Activated naive CD4-positive, alpha-beta T cell treated with anti-CD3 and anti-CD28 coated beads, Interleukin-2, amount 50 U/mL, for 16 hours (primary cell): ENCODE measurements at regions not wholly inside any gene's neighbourhood (a gene's known extent, or its start where the extent isn't known, plus 50 kb on each side); places are given as distances from the start of the nearest gene placed in this dataset.
"Not testable (repeated sequence)": the region's sequence is repeated elsewhere in the genome, so short reads cannot be mapped to it uniquely, and the experiment has no call there.

Experiments used
- DNase-seq: peaks from one replicate; pipeline ENCODE4 v3.0.0-alpha.2; 2020

DNA sequence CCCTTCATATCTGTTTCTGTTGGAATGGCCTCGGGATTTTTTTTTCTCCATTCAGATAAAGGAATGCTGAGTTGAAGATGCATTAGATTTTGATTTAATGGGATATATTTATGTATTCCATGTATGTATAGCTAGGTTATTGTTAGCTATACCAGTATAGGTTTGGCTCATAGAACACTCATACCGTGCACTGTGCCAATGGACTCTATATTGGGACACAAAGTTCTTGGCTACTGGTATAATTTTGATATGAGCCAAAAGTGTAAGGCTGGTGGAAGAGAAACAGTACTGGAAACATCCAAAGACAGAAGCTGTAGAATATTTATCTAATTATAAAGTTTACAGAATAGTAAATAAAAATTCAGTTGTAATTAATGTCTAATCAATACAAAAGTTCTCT, 1912.1 kb downstream of the STIM2 start:
- no peak for DNase-seq

DNA sequence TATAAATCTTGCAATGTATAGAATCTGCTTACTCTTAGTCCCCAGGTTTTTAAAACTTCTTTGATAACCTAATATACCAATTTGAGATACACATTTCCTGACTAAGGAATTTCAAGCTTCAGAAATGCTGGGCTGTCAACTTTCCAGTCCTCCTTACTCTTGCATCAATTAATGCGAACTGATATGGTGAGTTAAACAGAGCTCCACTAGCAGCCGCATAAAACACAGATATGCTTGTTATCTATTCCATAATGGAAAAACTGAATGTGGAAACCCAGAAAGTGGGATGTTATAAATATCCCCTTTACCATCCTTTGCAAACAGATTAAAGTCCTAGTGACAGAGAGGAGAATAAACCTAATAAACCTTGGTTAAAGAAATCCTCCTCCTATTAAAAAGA, 1913.7 kb downstream of the STIM2 start:
- DNase-seq, result no peak

DNA sequence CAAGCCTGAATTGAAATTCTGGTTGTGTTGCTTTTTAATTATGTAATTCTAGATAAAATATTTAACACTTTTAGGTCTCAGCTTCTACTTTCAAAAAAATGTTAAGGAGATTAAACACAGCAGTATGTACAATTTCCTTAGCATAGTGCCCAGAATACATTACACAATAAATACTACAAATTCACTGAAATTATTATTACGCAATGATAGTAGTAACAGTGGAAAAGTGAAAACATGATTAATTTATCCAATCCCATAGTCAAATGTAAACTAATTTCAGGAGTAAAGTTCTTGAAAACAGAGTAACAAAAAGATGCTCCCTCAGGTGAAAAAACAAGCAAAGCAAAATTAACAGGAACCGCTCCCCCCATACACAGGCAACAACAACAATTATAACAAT, 1915.4 kb downstream of the STIM2 start:
- DNase-seq, result no peak

DNA sequence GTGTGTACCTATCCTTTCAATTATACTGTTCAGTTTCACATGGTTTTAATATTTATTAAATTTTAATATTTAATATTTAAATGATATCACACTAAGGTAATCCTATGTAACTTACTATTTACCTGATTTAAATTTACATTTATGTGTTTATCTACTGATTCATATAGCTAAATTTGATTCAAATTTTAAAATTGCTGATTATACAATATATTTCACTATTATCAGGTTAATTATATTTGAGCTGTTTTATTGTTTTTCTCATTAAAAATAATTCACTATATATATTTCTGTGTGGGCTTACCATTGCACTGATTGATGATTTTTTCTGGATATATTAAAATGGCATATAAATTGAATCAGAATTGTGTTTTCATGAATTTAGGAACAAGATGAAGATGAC, 1923.5 kb downstream of the STIM2 start:
- DNase-seq, result no peak

DNA sequence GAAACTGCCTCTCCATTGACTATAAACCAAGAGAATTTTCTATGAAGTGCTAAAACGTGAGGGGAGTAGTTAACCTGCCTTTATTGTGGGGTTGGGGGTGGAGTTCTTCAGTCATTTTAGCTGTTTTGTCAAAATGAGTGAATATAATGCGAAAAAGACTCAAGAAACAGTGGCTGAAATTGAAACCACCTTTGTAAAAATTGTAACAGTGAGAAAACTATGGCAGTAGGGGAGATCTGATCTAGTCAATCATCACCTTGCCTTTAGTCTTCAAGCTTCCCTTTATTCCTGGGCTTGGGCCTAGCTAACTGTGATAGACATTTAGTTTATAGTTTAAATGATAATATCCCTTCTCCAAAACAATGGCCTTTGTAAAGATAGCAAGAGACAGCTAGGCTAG, 1927.3 kb downstream of the STIM2 start:
- DNase-seq, result no peak

DNA sequence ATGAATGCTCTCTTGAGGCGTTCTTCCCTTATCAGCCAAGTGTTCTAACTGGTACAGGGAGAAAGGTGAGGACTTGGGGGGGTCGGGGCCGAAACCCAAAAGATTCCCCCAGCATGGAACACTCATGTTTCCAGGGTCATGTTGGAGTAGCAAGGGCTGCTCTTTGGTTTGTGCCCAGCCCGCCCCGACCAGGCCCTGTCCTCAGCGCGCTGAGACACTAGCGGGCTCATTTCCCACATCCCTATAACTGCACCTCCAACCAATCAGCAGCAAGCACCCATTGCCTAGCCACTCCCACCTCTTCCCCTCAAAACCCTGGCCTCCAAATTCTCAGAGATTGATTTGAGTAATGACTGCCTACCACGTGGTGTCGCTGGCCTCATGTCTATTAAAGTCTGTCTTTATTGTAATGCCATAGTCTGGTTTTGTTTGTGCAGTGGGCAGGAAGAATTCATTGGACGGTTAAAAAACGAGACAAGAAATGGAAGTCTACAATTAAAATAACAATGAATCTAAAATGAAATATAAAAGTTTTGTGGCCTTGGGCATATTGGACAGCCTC, 1928.4 kb downstream of the STIM2 start:
- DNase-seq, result no peak

DNA sequence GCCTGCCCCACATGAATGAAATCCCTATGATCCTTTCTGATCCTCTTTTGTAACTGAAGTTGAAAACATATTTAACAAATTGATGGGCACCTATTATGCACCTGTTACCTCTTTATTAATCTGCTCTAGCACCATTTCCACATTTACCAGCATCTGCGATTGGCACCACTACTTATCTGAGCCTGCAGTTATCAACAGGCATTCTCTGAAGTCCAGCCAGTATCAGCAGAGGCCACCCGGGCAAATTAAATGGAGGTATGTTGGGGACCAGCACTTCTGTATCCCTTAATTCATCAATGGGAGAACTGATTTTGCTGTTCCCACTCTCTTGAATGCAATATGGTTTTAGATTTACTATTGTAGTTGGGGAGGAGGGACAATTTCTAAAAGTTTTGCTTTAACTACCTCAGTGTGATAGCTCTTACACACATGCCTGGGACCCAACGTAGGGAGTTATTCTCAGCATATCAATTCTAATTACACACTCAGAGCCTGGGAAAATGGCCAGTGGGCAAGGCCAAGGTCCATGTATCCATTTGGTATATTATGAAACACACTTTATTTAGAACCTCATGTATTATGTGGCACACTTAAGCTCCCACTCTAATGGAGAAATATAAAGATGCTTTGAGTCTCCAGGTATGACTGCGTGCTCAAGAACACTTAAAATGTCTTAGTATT, 1927.1 kb upstream of the PCDH7 start:
- no peak for DNase-seq

DNA sequence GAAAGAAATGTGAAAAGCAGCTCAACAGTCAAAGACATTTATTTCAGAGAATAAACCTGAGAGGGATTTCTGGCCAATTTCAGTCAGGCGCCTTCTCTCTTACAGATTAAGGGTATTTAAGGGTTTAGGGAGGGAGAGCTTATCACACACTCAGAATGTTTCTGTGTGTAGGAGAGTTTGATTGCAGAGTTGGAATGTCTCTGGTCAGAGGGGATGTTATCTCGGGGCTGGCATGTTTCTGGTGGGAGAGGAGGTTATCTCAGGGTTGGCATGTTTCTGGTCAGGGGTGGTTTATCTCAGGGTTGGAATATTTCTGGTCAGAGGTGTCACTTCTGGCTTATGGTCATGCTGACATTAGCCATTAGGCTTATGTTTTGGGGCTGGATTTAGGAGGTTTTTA, 1920.5 kb upstream of the PCDH7 start:
- no peak for DNase-seq

DNA sequence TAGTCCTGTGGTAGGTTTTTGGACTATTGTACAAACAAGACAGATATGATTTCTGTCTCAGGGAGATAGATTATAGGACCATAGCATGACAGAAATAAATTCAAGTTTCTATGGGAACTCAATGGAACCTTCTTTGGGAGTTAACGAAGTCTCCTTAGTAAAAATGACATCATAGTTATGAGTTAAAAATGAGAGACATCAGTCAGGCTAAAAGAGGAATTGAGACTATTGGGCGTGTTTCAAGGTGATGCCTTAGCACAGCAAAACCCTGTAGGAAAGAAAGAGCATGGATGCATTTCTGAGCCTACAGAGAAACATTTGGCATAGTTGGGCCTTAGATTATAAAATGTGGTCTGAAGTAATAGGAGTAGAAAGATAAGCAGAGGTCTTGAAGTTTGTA, 1909.1 kb upstream of the PCDH7 start:
- DNase-seq, result no peak

DNA sequence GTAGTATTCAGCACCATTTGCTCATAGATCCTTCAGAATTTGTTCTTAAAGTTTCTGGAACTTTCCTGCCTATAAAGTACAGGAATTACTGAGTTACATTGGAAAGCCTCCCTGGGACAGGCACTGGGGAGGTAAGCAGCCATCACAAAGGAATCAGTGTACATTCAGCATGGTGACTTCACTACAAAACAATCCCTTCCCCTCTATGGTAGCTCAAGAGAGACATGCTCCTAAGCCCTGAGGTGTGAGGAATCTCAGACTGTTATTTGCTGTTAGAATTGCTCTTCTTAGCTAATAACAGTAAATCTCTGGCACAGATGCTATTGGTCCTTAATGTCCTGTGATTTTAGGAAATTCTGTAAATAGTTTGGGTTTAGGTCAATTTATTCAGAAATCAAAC, 1898.0 kb upstream of the PCDH7 start:
- no peak for DNase-seq

DNA sequence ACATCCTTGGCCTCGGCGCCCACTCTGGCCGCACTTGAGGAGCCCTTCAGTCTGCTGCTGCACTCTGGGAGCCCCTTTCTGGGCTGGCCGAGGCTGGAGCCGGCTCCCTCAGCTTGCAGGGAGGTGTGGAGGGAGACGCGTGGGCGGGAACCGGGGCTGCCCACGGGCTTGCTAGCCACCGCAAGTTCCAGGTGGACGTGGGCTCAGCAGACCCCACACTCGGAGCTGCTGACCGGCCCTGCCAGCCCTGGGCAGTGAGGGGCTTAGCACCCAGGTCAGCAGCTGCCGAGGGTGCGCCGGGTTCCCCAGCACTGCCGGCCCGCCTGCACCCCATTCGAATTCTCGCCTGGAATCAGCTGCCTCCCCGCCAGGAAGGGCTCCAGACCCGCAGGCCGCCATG, 1892.3 kb upstream of the PCDH7 start:
- DNase-seq, result no peak

DNA sequence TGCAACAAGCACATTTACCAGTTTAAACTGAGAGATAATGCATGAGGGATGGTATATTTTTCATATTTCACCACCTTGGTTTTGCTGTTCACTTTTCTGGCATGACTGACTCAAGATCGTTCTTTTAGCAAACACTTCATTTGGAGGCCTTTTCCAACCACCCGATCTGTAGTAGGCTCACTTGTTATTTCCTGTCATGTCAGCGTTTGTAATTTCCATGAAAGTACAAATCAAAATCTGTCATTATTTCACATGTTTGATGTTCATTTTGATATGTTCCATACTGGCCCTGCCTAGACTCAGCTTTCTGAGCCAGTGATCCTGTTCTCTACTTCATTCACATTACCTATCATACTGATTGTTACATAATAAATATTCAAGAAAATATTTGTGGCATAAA, 1888.3 kb upstream of the PCDH7 start:
- no peak for DNase-seq

DNA sequence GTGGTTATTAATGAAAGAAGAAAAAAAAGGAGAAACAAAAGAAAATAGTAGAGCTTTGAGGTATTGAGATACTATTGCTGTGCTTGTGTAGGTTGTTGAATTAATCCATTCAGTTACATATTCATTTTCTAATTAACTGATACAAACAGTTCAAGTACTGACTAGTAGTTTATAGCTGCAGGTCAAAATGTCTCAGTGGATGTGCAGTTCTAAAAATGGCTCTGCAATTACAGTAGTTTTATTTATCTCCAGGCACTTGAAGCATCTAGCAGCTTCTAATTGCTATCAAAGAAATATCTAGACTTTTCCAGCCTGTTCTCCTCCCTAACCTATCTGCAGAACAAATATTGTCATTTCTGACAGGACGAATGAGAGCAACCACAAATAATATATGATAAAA, 1887.7 kb upstream of the PCDH7 start:
- DNase-seq, result no peak

DNA sequence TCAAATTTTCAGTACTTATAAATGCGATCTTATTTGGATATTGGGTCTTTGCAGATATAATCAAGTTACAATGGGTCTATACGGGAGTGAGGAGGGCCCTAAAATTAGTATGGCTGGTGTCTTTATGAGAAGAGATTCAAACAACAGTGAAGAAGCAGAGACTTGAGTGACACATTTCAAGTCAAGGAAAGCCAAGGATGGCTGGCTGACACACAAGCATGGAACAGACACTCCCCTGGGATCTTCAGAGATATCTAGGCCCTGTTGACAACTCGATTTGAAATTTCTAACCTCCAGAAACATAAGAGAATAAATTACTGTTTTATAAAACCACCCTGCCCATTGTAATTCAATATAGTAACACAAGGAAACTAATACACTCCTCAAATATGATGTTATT, 1886.0 kb upstream of the PCDH7 start:
- DNase-seq, result no peak

DNA sequence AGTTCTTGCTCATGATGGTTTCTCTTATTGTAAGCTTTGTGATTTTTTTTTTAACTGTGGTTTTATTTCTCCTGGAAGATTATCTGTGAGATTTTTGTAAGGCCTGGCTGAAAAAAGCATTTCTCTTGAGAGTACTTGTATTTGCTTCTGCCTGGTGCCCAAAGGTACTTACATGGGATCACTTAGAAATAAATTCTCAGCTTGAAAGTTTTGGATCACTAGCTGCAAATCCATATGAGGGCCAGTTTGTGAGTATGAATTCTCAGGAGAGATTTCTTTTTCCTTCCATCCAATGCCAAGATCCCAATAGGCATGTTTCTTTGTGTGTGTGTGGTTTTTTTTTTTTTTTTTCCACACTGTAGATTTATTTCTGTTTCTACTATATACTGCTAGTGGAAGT, 1884.7 kb upstream of the PCDH7 start:
- DNase-seq, result no peak

DNA sequence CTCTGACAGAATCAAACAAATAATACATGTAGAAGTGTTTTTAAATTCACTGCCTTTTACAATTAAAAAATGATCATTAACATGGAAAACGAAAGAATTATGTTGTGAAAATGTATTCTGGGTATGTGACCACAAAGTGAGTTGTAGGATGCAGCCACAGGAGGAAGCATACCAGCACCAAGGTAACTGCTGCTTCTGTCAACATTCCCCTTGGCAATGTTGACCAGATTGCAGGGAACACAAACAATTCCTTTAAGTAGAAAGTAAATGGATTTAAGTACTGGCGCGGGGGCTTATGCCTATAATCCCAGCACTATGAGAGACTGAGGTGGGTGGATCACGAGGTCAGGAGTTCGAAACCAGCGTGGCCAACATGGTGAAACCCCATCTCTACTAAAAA, 1877.9 kb upstream of the PCDH7 start:
- no peak for DNase-seq

DNA sequence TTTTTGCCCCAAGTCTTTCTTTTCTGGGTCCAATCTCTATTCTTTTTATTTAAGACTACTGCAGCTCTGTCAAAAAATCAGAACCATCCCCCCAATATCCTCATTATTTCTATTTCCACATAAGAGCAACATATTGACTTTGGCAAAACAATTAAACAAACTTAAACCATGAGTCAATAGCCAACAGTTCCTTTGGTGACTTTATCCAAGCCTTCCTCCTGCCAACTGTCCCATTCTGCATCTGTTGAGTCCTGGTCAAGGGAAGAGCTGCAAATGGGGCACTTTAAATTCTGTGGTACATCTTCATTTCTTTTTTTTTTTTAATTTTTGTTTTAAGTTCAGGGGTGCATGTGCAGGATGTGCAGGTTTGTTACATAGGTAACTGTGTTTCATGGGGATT, 1875.0 kb upstream of the PCDH7 start:
- DNase-seq, result no peak

DNA sequence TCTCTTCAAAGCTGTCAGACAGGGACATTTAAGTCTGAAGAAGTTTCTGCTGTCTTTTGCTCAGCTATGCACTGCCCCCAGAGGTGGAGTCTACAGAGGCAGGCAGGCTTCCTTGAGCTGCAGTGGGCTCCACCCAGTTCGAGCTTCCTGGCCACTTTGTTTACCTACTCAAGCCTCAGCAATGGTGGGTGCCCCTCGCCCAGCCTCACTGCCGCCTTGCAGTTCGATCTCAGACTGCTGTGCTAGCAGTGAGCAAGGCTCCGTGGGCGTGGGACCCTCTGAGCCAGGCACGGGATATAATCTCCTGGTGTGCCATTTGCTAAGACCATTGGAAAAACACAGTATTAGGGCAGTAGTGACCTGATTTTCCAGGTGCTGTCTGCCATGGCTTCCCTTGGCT, 1863.1 kb upstream of the PCDH7 start:
- DNase-seq, result not testable (repeated sequence)

DNA sequence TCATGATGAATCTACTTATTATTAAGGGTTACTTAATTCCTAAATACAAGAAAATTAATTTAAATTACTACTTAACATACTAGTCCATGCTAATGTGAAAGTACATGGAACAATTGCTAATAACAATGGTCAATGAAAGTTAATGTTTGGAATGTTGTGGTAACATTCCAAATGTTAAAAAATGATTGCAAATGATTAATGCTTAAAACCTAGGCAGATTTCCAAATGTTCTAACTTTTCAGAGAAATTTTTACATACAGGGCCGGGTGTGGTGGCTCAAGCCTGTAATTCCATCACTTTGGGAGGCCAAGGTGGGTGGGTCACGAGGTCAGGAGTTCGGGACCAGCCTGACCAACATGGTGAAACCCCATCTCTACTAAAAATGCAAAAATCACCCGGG, 1851.3 kb upstream of the PCDH7 start:
- no peak for DNase-seq

DNA sequence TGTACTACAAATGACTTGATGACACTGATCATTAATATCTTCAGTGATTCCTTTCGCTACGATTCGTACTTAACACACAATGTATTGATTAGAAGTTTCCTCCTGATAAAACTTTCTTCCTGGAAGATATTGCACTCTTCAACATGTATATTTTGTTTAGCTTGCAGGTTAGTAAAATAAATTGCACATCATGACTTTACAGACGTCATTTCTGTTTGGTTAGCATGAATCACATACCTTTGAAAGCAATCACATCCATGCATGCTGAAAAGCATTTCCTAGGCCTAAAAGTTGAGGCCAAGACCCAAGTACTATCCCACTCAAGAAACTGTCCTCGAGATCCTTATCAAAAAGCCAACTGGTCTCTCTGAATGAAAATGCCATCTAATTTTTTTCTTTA, 1841.0 kb upstream of the PCDH7 start:
- DNase-seq, result no peak

DNA sequence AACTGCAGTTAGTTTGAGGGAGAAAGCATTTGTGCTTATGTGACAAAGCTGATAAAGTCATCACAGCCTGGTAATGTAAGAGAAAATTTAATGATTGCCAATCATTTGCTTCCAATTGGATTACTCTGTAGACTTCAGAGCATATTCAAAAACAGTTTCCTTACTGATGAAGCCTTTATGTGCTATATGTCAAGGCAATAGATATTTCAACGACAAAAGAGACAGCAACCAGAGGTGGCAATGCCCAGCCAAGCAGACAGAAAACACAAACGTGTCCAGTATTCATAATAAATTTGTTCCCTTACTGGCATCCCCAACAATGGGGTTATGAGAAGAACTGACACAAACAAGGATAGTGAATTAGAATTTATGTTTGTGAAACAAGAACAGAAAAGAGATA, 1840.3 kb upstream of the PCDH7 start:
- no peak for DNase-seq

DNA sequence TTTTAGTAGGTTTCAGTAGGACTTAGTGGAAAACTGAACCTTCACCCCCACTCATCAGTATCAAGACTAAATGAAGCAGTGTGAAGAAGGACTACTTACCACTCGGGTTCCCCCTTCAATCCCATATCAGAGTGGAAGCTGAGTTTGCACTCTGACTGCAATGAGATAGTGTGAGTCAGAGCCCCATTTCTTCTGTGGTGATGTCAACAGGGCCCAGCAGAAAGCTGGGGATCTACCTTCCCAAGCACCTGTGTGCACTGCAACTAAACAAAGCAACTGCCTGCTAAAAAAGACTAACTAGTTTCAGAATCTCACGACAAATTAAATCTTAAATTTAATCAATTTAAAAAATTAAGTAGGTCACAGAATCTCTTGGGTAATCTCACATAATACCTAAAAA, 1837.0 kb upstream of the PCDH7 start:
- no peak for DNase-seq

DNA sequence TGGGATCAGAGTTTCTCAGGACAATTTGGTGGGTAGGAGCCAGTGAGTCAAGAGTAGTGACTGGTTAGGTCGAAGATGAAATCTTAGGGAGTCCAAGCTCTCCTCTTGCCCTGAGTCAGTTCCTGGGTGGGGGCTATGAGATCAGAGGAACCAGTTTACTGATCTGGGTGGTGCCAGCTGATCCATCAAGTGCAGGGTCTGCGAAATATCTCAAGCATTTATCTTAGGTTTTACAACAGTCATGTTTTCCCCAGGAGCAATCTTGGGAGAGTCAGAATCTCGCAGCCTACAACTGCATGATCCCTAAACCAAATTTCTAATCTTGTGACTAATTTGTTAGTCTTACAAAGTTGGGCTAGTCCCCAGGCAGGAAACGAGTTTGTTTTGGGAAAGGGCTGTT, 1833.2 kb upstream of the PCDH7 start:
- no peak for DNase-seq

DNA sequence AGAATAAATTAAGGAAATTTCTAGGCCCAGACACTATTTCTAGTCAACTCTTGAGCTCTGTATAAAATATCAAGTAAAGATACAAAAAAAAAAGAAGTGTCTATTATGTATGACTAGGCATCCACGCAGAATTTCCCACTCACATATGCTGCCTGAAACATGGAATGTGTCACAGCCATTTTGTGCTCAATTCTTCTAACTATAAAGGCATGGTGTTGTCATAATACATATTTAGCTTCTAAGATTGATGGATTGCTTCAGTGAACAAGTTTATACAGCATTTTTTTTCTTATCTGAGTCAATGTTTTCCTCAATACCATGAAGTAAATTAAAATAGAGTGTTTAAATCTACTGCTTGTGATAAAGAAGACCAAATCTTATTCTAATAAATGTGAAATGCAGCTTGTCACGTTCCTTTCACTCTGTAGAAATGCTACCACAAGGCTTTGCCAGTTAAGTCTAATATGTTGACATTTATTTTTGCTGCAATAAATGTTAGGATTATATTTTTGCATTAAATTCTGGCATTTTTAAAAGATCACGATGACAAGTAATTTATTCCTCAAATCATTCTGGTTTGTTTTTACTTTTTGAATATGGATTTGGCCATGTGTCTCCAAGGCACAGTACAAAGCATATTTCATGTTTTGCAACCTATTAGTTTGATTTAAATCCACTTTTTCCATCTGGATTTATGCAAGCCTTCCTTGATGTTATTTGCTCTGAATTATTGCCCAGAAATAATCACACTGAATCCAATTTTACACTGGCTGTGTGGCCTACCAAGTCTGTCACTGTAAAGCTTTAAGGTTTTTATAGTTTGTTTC, 1829.0 kb upstream of the PCDH7 start:
- no peak for DNase-seq

DNA sequence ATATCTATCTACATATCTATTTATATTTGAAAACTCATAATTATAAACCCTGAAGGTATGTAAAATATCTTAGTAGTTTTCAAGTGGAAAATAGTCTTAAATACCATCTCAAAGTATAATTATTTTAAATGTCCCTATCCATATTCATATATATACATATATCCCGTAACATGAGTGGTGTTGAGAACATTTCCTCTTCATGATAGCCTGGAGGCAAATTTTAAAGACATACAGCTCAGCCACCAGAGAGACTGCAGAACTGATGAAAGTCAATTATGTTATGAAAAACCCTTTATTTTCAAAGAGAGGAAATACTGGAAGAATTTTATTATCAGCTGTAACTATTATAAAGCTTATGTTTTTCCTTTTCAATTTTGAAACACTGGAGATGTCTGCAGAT, 1806.7 kb upstream of the PCDH7 start:
- no peak for DNase-seq
